C4-2B (cell line): ENCODE measurements at regions not wholly inside any gene's neighbourhood (a gene's known extent, or its start where the extent isn't known, plus 50 kb on each side); places are given as distances from the start of the nearest gene placed in this dataset.
"Not testable (repeated sequence)": the region's sequence is repeated elsewhere in the genome, so short reads cannot be mapped to it uniquely, and the experiment has no call there.

Source experiments
- CTCF ChIP-seq: fragments of 450-650 bp; conservative IDR thresholded peaks from 2 replicates; pipeline ENCODE4 v1.5.1; 2017; ENCODE audit warnings: mild to moderate bottlenecking
- ZFX ChIP-seq: fragments of 450-650 bp; IDR thresholded peaks from 2 replicates; pipeline ENCODE4 v1.6.1; 2017

- TF ChIP-seq CTCF, ZFX: not testable (repeated sequence)
Measured at GRCh38 chr12:8285681-8286080, 58.3 kb upstream of the FAM90A1 start.
